C4-2B (cell line): ENCODE measurements at regions not wholly inside any gene's neighbourhood (a gene's known extent, or its start where the extent isn't known, plus 50 kb on each side); places are given as distances from the start of the nearest gene placed in this dataset.
"Not testable (repeated sequence)": the region's sequence is repeated elsewhere in the genome, so short reads cannot be mapped to it uniquely, and the experiment has no call there.

Experiments used
- CTCF ChIP-seq: fragments of 450-650 bp; conservative IDR thresholded peaks from 2 replicates; pipeline ENCODE4 v1.5.1; 2017; ENCODE audit warnings: mild to moderate bottlenecking
- ZFX ChIP-seq: fragments of 450-650 bp; IDR thresholded peaks from 2 replicates; pipeline ENCODE4 v1.6.1; 2017

- TF ChIP-seq ZFX, CTCF: not testable (repeated sequence)
Measured at GRCh38 chr14:105663818-105664596, 137.6 kb downstream of the TMEM121 start.
